ENCODE measurements at regions not wholly inside any gene's neighbourhood (a gene's known extent, or its start where the extent isn't known, plus 50 kb on each side); places are given as distances from the start of the nearest gene placed in this dataset.

DNA sequence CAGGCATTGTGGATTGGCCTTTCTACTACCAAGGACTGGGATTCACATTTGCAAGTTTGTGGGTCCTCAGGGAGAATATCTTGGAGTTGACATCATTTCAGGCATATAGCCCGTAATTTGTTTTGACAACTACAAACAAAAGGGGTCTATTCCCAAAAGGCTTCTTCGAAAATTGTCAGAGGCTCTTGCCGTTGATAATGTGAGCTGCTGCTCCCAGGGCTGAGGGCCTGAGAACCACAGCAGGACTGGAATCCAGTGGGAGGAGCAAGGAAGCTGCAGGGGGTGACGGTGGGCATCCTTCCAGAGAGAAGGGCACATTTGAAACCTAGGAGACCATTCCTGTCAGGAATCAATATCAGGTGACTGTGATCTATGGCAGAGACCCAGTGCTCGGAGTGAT is 761.6 kb upstream of the RBFOX1 start:
- Histone ChIP-seq H3K9ac (ENCODE audit: insufficient read depth, low read length) (no peak overlapping the region), H3K4me3 (replicated peaks in 1 of 4; ENCODE audit: control extremely low read depth in 1 of 4, insufficient read depth in 1 of 4, low read depth in 3 of 4, low read length in 4 of 4) (no peak overlapping the region), H3K4me2 (ENCODE audit: extremely low read depth, insufficient read depth, low read length) (no peak overlapping the region), H2AFZ (ENCODE audit: low read length) (no peak overlapping the region), H3K4me1 (ENCODE audit: control insufficient read depth, extremely low read depth, insufficient read depth, low read length) (no peaks in the 10 kb centered on the region), H3K79me2 (ENCODE audit: control insufficient read depth, insufficient read depth, low read length) (no peaks in the 10 kb centered on the region), H3K36me3 (ENCODE audit: control insufficient read depth, insufficient read depth, low read length) (no peaks in the 10 kb centered on the region), H4K20me1 (ENCODE audit: control insufficient read depth, extremely low read depth, insufficient read depth, low read length) (no peaks in the 10 kb centered on the region), H3K9me3 (ENCODE audit: control insufficient read depth, insufficient read depth, low read depth, low read length) (no peaks in the 10 kb centered on the region), H3K27me3 (ENCODE audit: control insufficient read depth, insufficient read depth, low read length) (no peaks in the 10 kb centered on the region), H3K27ac (ENCODE audit: insufficient read depth, low read length) (no peak overlapping the region)
- no peak for DNase-seq (ENCODE audit: low read depth in 2 of 2)
- TF ChIP-seq, protein P1, sequence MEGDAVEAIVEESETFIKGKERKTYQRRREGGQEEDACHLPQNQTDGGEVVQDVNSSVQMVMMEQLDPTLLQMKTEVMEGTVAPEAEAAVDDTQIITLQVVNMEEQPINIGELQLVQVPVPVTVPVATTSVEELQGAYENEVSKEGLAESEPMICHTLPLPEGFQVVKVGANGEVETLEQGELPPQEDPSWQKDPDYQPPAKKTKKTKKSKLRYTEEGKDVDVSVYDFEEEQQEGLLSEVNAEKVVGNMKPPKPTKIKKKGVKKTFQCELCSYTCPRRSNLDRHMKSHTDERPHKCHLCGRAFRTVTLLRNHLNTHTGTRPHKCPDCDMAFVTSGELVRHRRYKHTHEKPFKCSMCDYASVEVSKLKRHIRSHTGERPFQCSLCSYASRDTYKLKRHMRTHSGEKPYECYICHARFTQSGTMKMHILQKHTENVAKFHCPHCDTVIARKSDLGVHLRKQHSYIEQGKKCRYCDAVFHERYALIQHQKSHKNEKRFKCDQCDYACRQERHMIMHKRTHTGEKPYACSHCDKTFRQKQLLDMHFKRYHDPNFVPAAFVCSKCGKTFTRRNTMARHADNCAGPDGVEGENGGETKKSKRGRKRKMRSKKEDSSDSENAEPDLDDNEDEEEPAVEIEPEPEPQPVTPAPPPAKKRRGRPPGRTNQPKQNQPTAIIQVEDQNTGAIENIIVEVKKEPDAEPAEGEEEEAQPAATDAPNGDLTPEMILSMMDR (conservative IDR thresholded peaks at IDR 0.05 in 1 of 2, IDR thresholded peaks at IDR 0.05 in 1 of 2; ENCODE audit: low read depth in 1 of 2, low read length in 2 of 2): no peak

DNA sequence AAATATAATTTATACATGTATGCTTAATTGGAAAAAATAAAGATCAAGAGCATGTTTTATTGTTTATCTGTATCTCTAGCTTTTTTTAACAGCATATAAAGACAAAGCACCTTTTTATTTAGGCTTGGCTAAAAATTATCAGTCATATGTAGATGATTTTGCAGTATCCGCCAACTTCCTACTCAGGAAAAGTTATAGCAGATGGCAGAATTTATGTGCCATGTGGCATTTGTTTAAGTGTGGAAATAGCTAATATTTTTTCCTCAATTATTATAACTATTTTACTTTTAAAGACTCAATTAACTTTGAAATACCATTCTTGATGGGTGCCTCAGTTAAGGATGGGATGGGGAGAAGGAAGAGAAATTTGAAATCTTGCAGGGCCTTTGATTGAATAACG is 762.1 kb upstream of the RBFOX1 start:
- Histone ChIP-seq H3K27ac (ENCODE audit: insufficient read depth, low read length) (no peak overlapping the region), H3K36me3 (ENCODE audit: control insufficient read depth, insufficient read depth, low read length) (no peaks in the 10 kb centered on the region), H3K9ac (ENCODE audit: insufficient read depth, low read length) (no peak overlapping the region), H3K4me3 (replicated peaks in 1 of 4; ENCODE audit: control extremely low read depth in 1 of 4, insufficient read depth in 1 of 4, low read depth in 3 of 4, low read length in 4 of 4) (no peak overlapping the region), H3K27me3 (ENCODE audit: control insufficient read depth, insufficient read depth, low read length) (no peaks in the 10 kb centered on the region), H3K79me2 (ENCODE audit: control insufficient read depth, insufficient read depth, low read length) (no peaks in the 10 kb centered on the region), H4K20me1 (ENCODE audit: control insufficient read depth, extremely low read depth, insufficient read depth, low read length) (no peaks in the 10 kb centered on the region), H3K9me3 (ENCODE audit: control insufficient read depth, insufficient read depth, low read depth, low read length) (no peaks in the 10 kb centered on the region), H2AFZ (ENCODE audit: low read length) (no peak overlapping the region), H3K4me2 (ENCODE audit: extremely low read depth, insufficient read depth, low read length) (no peak overlapping the region), H3K4me1 (ENCODE audit: control insufficient read depth, extremely low read depth, insufficient read depth, low read length) (no peaks in the 10 kb centered on the region)
- TF ChIP-seq EZH2 (IDR thresholded peaks at IDR 0.05; ENCODE audit: low read length, missing control alignments): no peak
- TF ChIP-seq, protein P1 (conservative IDR thresholded peaks at IDR 0.05 in 1 of 2, IDR thresholded peaks at IDR 0.05 in 1 of 2; ENCODE audit: low read depth in 1 of 2, low read length in 2 of 2): no peak
- no peak for DNase-seq (ENCODE audit: low read depth in 2 of 2)

DNA sequence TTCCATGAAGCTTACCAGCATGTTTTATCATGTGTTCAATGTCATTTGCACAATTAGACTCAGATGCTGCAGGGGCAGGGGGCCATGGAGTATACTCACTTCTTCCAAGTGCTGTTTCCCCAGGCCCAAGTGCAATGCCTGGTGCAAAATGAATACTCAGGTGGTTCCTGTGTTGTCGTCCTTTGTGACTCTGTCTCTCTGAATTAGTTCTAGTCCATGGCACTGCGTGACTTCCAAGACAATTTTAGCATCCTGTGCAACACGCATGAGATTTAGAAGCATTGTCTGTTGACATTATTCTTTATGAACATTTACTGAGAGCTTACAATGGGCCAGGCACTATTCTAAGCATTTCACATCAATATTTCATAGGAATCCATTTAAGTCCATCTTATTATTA is 769.7 kb upstream of the RBFOX1 start:
- TF ChIP-seq, protein P1 (conservative IDR thresholded peaks at IDR 0.05 in 1 of 2, IDR thresholded peaks at IDR 0.05 in 1 of 2; ENCODE audit: low read depth in 1 of 2, low read length in 2 of 2): no peak
- no peak for TF ChIP-seq EZH2 (IDR thresholded peaks at IDR 0.05; ENCODE audit: low read length, missing control alignments)
- Histone ChIP-seq H3K4me1 (ENCODE audit: control insufficient read depth, extremely low read depth, insufficient read depth, low read length) (no peaks in the 10 kb centered on the region), H3K9ac (ENCODE audit: insufficient read depth, low read length) (no peak overlapping the region), H3K36me3 (ENCODE audit: control insufficient read depth, insufficient read depth, low read length) (no peaks in the 10 kb centered on the region), H3K4me3 (replicated peaks in 1 of 4; ENCODE audit: control extremely low read depth in 1 of 4, insufficient read depth in 1 of 4, low read depth in 3 of 4, low read length in 4 of 4) (no peak overlapping the region), H3K27ac (ENCODE audit: insufficient read depth, low read length) (no peak overlapping the region), H3K9me3 (ENCODE audit: control insufficient read depth, insufficient read depth, low read depth, low read length) (no peaks in the 10 kb centered on the region), H3K79me2 (ENCODE audit: control insufficient read depth, insufficient read depth, low read length) (no peaks in the 10 kb centered on the region), H3K4me2 (ENCODE audit: extremely low read depth, insufficient read depth, low read length) (no peak overlapping the region), H4K20me1 (ENCODE audit: control insufficient read depth, extremely low read depth, insufficient read depth, low read length) (no peaks in the 10 kb centered on the region), H3K27me3 (ENCODE audit: control insufficient read depth, insufficient read depth, low read length) (no peaks in the 10 kb centered on the region), H2AFZ (ENCODE audit: low read length) (no peak overlapping the region)
- DNase-seq (ENCODE audit: low read depth in 2 of 2): no peak

All from fibroblast of lung (primary cell).